ENCODE measurements at regions not wholly inside any gene's neighbourhood (a gene's known extent, or its start where the extent isn't known, plus 50 kb on each side); places are given as distances from the start of the nearest gene placed in this dataset.

- TF ChIP-seq CTCF (IDR thresholded peaks at IDR 0.05) (no peak), POLR2A (IDR thresholded peaks at IDR 0.05; ENCODE audit: low read depth) (no peak), POLR2AphosphoS5 (IDR thresholded peaks at IDR 0.05) (no peak), EP300 (IDR thresholded peaks at IDR 0.05) (no peak)
- WGBS = 93% methylated on average over 2 of the region's 2 CpGs
- no peak for DNase-seq (ENCODE audit: extremely low spot score)
- H3K4me1 ChIP-seq = peaks cover 21 to 40% (median 30%) of the 10 kb centered on the region in 4 donors
- H3K4me3 ChIP-seq = no peak overlapping the region
- intact Hi-C loops (cut with DNase I) = no loop called here
- H3K27me3 ChIP-seq = no peaks in the 10 kb centered on the region
- no peak overlapping the region for H3K27ac ChIP-seq (replicated peaks in 1 of 4)
- H3K36me3 ChIP-seq = no peaks in the 10 kb centered on the region
- H3K9me3 ChIP-seq = no peaks in the 10 kb centered on the region
Observed at GRCh38 chr5:56511326-56511841, 278.3 kb upstream of the ANKRD55 start.

- TF ChIP-seq POLR2A (IDR thresholded peaks at IDR 0.05; ENCODE audit: low read depth) (no peak), CTCF (IDR thresholded peaks at IDR 0.05) (no peak), EP300 (IDR thresholded peaks at IDR 0.05) (no peak)
- H3K27ac ChIP-seq (replicated peaks in 1 of 4) = no peak overlapping the region
- H3K4me1 ChIP-seq = peaks cover 4 to 17% (median 10%) of the 10 kb centered on the region in 4 donors
- DNase-seq (ENCODE audit: extremely low spot score) = no peak
- H3K4me3 ChIP-seq = no peak overlapping the region
- WGBS = 91% methylated on average over 2 of the region's 2 CpGs
- intact Hi-C loops (cut with DNase I) = no loop called here
- no peaks in the 10 kb centered on the region for H3K36me3 ChIP-seq
- no peaks in the 10 kb centered on the region for H3K27me3 ChIP-seq
- peaks cover 0 to 4% (median 0%) of the 10 kb centered on the region in 4 donors for H3K9me3 ChIP-seq
Observed at GRCh38 chr5:56508249-56508648, 275.1 kb upstream of the ANKRD55 start.

- H3K4me1 ChIP-seq = peaks cover 0 to 9% (median 2%) of the 10 kb centered on the region in 4 donors
- H3K36me3 ChIP-seq = no peaks in the 10 kb centered on the region
- DNase-seq (ENCODE audit: extremely low spot score) = no peak
- no peak overlapping the region for H3K4me3 ChIP-seq
- intact Hi-C loops (cut with DNase I) = no loop called here
- no peaks in the 10 kb centered on the region for H3K27me3 ChIP-seq
- H3K27ac ChIP-seq (replicated peaks in 1 of 4) = no peak overlapping the region
- 96% methylated on average over 2 of the region's 2 CpGs for WGBS
- TF ChIP-seq POLR2AphosphoS5 (IDR thresholded peaks at IDR 0.05) (no peak), CTCF (IDR thresholded peaks at IDR 0.05) (no peak), EP300 (IDR thresholded peaks at IDR 0.05) (no peak), POLR2A (IDR thresholded peaks at IDR 0.05; ENCODE audit: low read depth) (no peak)
- H3K9me3 ChIP-seq = peaks cover 0 to 4% (median 0%) of the 10 kb centered on the region in 4 donors
Observed at GRCh38 chr5:56507351-56507930, 274.3 kb upstream of the ANKRD55 start.

- Histone ChIP-seq H3K4me3 (no peak overlapping the region), H3K36me3 (no peaks in the 10 kb centered on the region), H3K4me1 (peaks cover 0 to under 1% (median 0%) of the 10 kb centered on the region in 4 donors), H3K27ac (replicated peaks in 1 of 4) (no peak overlapping the region), H3K9me3 (peaks cover 0 to 4% (median 0%) of the 10 kb centered on the region in 4 donors), H3K27me3 (no peaks in the 10 kb centered on the region)
- WGBS = 66% methylated on average over 4 of the region's 4 CpGs
- no peak for DNase-seq (ENCODE audit: extremely low spot score)
- TF ChIP-seq POLR2AphosphoS5 (IDR thresholded peaks at IDR 0.05) (no peak), CTCF (IDR thresholded peaks at IDR 0.05) (no peak), POLR2A (IDR thresholded peaks at IDR 0.05; ENCODE audit: low read depth) (no peak), EP300 (IDR thresholded peaks at IDR 0.05) (no peak)
- intact Hi-C loops (cut with DNase I) = no loop called here
Observed at GRCh38 chr5:56506211-56506965, 273.3 kb upstream of the ANKRD55 start.
